ENCODE measurements at regions not wholly inside any gene's neighbourhood (a gene's known extent, or its start where the extent isn't known, plus 50 kb on each side); places are given as distances from the start of the nearest gene placed in this dataset.

DNA sequence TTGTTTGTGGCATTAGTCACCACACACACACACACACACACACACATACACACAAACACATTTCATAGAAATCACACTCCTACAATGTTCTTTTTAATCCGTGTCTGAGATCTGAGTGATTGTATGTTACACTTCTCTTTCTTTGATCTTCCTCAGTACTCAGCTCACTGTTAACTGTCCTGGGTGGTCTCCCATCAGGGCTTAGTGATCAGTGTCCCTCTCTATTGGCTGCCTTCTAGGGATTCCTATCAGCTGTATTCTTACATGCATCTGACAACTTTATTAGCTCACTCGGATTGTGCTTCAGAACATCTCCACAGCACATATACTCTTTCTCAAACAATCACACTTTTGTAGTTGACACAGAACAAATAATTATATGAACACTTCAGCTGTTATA is 170.2 kb upstream of the POU5F2 start (continued):
- TF ChIP-seq, protein P1, sequence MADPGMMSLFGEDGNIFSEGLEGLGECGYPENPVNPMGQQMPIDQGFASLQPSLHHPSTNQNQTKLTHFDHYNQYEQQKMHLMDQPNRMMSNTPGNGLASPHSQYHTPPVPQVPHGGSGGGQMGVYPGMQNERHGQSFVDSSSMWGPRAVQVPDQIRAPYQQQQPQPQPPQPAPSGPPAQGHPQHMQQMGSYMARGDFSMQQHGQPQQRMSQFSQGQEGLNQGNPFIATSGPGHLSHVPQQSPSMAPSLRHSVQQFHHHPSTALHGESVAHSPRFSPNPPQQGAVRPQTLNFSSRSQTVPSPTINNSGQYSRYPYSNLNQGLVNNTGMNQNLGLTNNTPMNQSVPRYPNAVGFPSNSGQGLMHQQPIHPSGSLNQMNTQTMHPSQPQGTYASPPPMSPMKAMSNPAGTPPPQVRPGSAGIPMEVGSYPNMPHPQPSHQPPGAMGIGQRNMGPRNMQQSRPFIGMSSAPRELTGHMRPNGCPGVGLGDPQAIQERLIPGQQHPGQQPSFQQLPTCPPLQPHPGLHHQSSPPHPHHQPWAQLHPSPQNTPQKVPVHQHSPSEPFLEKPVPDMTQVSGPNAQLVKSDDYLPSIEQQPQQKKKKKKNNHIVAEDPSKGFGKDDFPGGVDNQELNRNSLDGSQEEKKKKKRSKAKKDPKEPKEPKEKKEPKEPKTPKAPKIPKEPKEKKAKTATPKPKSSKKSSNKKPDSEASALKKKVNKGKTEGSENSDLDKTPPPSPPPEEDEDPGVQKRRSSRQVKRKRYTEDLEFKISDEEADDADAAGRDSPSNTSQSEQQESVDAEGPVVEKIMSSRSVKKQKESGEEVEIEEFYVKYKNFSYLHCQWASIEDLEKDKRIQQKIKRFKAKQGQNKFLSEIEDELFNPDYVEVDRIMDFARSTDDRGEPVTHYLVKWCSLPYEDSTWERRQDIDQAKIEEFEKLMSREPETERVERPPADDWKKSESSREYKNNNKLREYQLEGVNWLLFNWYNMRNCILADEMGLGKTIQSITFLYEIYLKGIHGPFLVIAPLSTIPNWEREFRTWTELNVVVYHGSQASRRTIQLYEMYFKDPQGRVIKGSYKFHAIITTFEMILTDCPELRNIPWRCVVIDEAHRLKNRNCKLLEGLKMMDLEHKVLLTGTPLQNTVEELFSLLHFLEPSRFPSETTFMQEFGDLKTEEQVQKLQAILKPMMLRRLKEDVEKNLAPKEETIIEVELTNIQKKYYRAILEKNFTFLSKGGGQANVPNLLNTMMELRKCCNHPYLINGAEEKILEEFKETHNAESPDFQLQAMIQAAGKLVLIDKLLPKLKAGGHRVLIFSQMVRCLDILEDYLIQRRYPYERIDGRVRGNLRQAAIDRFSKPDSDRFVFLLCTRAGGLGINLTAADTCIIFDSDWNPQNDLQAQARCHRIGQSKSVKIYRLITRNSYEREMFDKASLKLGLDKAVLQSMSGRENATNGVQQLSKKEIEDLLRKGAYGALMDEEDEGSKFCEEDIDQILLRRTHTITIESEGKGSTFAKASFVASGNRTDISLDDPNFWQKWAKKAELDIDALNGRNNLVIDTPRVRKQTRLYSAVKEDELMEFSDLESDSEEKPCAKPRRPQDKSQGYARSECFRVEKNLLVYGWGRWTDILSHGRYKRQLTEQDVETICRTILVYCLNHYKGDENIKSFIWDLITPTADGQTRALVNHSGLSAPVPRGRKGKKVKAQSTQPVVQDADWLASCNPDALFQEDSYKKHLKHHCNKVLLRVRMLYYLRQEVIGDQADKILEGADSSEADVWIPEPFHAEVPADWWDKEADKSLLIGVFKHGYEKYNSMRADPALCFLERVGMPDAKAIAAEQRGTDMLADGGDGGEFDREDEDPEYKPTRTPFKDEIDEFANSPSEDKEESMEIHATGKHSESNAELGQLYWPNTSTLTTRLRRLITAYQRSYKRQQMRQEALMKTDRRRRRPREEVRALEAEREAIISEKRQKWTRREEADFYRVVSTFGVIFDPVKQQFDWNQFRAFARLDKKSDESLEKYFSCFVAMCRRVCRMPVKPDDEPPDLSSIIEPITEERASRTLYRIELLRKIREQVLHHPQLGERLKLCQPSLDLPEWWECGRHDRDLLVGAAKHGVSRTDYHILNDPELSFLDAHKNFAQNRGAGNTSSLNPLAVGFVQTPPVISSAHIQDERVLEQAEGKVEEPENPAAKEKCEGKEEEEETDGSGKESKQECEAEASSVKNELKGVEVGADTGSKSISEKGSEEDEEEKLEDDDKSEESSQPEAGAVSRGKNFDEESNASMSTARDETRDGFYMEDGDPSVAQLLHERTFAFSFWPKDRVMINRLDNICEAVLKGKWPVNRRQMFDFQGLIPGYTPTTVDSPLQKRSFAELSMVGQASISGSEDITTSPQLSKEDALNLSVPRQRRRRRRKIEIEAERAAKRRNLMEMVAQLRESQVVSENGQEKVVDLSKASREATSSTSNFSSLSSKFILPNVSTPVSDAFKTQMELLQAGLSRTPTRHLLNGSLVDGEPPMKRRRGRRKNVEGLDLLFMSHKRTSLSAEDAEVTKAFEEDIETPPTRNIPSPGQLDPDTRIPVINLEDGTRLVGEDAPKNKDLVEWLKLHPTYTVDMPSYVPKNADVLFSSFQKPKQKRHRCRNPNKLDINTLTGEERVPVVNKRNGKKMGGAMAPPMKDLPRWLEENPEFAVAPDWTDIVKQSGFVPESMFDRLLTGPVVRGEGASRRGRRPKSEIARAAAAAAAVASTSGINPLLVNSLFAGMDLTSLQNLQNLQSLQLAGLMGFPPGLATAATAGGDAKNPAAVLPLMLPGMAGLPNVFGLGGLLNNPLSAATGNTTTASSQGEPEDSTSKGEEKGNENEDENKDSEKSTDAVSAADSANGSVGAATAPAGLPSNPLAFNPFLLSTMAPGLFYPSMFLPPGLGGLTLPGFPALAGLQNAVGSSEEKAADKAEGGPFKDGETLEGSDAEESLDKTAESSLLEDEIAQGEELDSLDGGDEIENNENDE (IDR thresholded peaks at IDR 0.05; ENCODE audit: insufficient replicate concordance, low read length) = no peak
- TF ChIP-seq CHD1 (IDR thresholded peaks at IDR 0.05; ENCODE audit: low read depth, low read length) (no peak), ZNF274 (IDR thresholded peaks at IDR 0.05; ENCODE audit: borderline replicate concordance, extremely low read depth, low read length) (no peak), SIRT6 (IDR thresholded peaks at IDR 0.05; ENCODE audit: low read length) (no peak), RFX5 (IDR thresholded peaks at IDR 0.05; ENCODE audit: borderline replicate concordance, low read depth, low read length) (no peak), GTF2F1 (IDR thresholded peaks at IDR 0.05; ENCODE audit: borderline replicate concordance, low read depth, low read length) (no peak)
- TF ChIP-seq, protein P2, sequence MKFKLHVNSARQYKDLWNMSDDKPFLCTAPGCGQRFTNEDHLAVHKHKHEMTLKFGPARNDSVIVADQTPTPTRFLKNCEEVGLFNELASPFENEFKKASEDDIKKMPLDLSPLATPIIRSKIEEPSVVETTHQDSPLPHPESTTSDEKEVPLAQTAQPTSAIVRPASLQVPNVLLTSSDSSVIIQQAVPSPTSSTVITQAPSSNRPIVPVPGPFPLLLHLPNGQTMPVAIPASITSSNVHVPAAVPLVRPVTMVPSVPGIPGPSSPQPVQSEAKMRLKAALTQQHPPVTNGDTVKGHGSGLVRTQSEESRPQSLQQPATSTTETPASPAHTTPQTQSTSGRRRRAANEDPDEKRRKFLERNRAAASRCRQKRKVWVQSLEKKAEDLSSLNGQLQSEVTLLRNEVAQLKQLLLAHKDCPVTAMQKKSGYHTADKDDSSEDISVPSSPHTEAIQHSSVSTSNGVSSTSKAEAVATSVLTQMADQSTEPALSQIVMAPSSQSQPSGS (IDR thresholded peaks at IDR 0.05; ENCODE audit: low read length) = no peak

All from H1 (cell line).